ENCODE measurements at regions not wholly inside any gene's neighbourhood (a gene's known extent, or its start where the extent isn't known, plus 50 kb on each side); places are given as distances from the start of the nearest gene placed in this dataset.

- TF ChIP-seq CTCF (IDR thresholded peaks at IDR 0.05): no peak
- no peak for TF ChIP-seq ZFX (IDR thresholded peaks at IDR 0.05; ENCODE audit: borderline replicate concordance)
These were observed 460.7 kb upstream of the SMIM31 start for GRCh38 chr4:164293203-164293602.

Data from 22Rv1 (cell line).